ENCODE measurements at regions not wholly inside any gene's neighbourhood (a gene's known extent, or its start where the extent isn't known, plus 50 kb on each side); places are given as distances from the start of the nearest gene placed in this dataset.

DNA sequence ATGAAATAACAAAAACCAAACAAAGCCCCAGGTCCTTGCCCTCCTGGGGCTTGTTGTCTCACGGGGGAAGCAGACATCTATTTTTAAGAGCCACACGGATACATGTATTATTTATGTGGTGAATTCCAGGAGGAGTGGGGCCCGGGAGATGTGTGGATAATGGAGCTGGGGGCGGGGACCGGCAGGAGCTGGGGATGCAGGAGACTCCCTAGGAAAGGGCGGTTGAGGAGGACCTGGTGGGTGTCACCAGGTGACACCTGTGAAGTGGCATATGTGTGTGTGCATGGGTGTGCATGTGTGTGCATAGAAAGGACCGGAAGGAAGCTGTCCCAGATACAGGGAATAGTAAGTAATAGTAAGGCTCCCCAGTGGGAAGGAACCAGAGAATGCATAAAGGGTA lies 148.9 kb downstream of the URI1 start:
- TF ChIP-seq EZH2phosphoT487 (IDR thresholded peaks at IDR 0.05; ENCODE audit: low read depth) = no peak
- TF ChIP-seq, protein P1, sequence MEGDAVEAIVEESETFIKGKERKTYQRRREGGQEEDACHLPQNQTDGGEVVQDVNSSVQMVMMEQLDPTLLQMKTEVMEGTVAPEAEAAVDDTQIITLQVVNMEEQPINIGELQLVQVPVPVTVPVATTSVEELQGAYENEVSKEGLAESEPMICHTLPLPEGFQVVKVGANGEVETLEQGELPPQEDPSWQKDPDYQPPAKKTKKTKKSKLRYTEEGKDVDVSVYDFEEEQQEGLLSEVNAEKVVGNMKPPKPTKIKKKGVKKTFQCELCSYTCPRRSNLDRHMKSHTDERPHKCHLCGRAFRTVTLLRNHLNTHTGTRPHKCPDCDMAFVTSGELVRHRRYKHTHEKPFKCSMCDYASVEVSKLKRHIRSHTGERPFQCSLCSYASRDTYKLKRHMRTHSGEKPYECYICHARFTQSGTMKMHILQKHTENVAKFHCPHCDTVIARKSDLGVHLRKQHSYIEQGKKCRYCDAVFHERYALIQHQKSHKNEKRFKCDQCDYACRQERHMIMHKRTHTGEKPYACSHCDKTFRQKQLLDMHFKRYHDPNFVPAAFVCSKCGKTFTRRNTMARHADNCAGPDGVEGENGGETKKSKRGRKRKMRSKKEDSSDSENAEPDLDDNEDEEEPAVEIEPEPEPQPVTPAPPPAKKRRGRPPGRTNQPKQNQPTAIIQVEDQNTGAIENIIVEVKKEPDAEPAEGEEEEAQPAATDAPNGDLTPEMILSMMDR (IDR thresholded peaks at IDR 0.05; ENCODE audit: low read depth, low read length) = no peak

Data from OCI-LY3 (cell line).